TTC549 (cell line): ENCODE measurements at regions not wholly inside any gene's neighbourhood (a gene's known extent, or its start where the extent isn't known, plus 50 kb on each side); places are given as distances from the start of the nearest gene placed in this dataset.
"Not testable (repeated sequence)": the region's sequence is repeated elsewhere in the genome, so short reads cannot be mapped to it uniquely, and the experiment has no call there.

Experiments
- FAIRE-seq: peaks from 2 replicates; lab custom pipeline; 2012; peaks lifted over from hg19 to GRCh38; lab: Jason Lieb, UNC

- not testable (repeated sequence) for FAIRE-seq
Measured at GRCh38 chr9:62874745-62875599, 1685.1 kb downstream of the SPATA31A7 start.

GRCh38 chr9:62877552-62877951, 1687.7 kb downstream of the SPATA31A7 start:
- FAIRE-seq: not testable (repeated sequence)

- not testable (repeated sequence) for FAIRE-seq
Measured at GRCh38 chr9:62877987-62878386, 1688.2 kb downstream of the SPATA31A7 start.

GRCh38 chr9:62880453-62880852, 1690.6 kb downstream of the SPATA31A7 start:
- FAIRE-seq: not testable (repeated sequence)

GRCh38 chr9:62880971-62881370, 1691.1 kb downstream of the SPATA31A7 start:
- FAIRE-seq: not testable (repeated sequence)

GRCh38 chr9:62881811-62882210, 1692.0 kb downstream of the SPATA31A7 start:
- FAIRE-seq: not testable (repeated sequence)

- not testable (repeated sequence) for FAIRE-seq
Measured at GRCh38 chr9:62882717-62883116, 1692.9 kb downstream of the SPATA31A7 start.

GRCh38 chr9:62896692-62897091, 1706.9 kb downstream of the SPATA31A7 start:
- not testable (repeated sequence) for FAIRE-seq

- FAIRE-seq: not testable (repeated sequence)
Measured at GRCh38 chr9:62897411-62898225, 1707.8 kb downstream of the SPATA31A7 start.

GRCh38 chr9:62899666-62900065, 1709.8 kb downstream of the SPATA31A7 start:
- FAIRE-seq: not testable (repeated sequence)

- not testable (repeated sequence) for FAIRE-seq
Measured at GRCh38 chr9:62904061-62904460, 1714.2 kb downstream of the SPATA31A7 start.

GRCh38 chr9:62905722-62906121, 1715.9 kb downstream of the SPATA31A7 start:
- FAIRE-seq: not testable (repeated sequence)

- FAIRE-seq: not testable (repeated sequence)
Measured at GRCh38 chr9:62907866-62908265, 1718.0 kb downstream of the SPATA31A7 start.

GRCh38 chr9:62908271-62908670, 1718.4 kb downstream of the SPATA31A7 start:
- FAIRE-seq: not testable (repeated sequence)

GRCh38 chr9:62909447-62909846, 1719.6 kb downstream of the SPATA31A7 start:
- FAIRE-seq: not testable (repeated sequence)

- not testable (repeated sequence) for FAIRE-seq
Measured at GRCh38 chr9:62912278-62912677, 1722.4 kb downstream of the SPATA31A7 start.

- FAIRE-seq: not testable (repeated sequence)
Measured at GRCh38 chr9:62915168-62915567, 1725.3 kb downstream of the SPATA31A7 start.

GRCh38 chr9:62915661-62916060, 1725.8 kb downstream of the SPATA31A7 start:
- peak; percentile 73 for FAIRE-seq

- FAIRE-seq: not testable (repeated sequence)
Measured at GRCh38 chr9:62918648-62919385, 1729.0 kb downstream of the SPATA31A7 start.

- not testable (repeated sequence) for FAIRE-seq
Measured at GRCh38 chr9:62931484-62931883, 1741.6 kb downstream of the SPATA31A7 start.

- FAIRE-seq: not testable (repeated sequence)
Measured at GRCh38 chr9:62952840-62953239, 1763.0 kb downstream of the SPATA31A7 start.
